ENCODE measurements at regions not wholly inside any gene's neighbourhood (a gene's known extent, or its start where the extent isn't known, plus 50 kb on each side); places are given as distances from the start of the nearest gene placed in this dataset.

GRCh38 chr2:103445347-103445746 is 683.5 kb downstream of the TMEM182 start:
- Histone ChIP-seq H3K9me3 (replicated peaks in 1 of 3) (no peaks in the 10 kb centered on the region), H3K4me1 (replicated peaks in 1 of 2) (no peaks in the 10 kb centered on the region), H3K4me3 (no peak overlapping the region), H3K27me3 (no peaks in the 10 kb centered on the region), H3K36me3 (replicated peaks in 1 of 2) (no peaks in the 10 kb centered on the region), H3K27ac (no peak overlapping the region)
- no peak for DNase-seq
- 27 to 31% (median 31%) methylated on average over 3 of the region's 3 CpGs for WGBS, 4 donors
- TF ChIP-seq CTCF (IDR thresholded peaks at IDR 0.05) (no peak), POLR2A (IDR thresholded peaks at IDR 0.05) (no peak)
- intact Hi-C loops (cut with DNase I): no loop called here

- no peak overlapping the region for H3K27ac ChIP-seq
- 23 to 35% (median 27%) methylated on average over 4 of the region's 4 CpGs for WGBS, 4 donors
- no peak overlapping the region for H3K4me3 ChIP-seq
- no peaks in the 10 kb centered on the region for H3K36me3 ChIP-seq (replicated peaks in 1 of 2)
- DNase-seq: no peak
- intact Hi-C loops (cut with DNase I): no loop called here
- H3K4me1 ChIP-seq (replicated peaks in 1 of 2): no peaks in the 10 kb centered on the region
- H3K9me3 ChIP-seq (replicated peaks in 1 of 3): no peaks in the 10 kb centered on the region
- TF ChIP-seq POLR2A (IDR thresholded peaks at IDR 0.05): no peak
- TF ChIP-seq CTCF (IDR thresholded peaks at IDR 0.05): no peak
- H3K27me3 ChIP-seq: no peaks in the 10 kb centered on the region
Measured at GRCh38 chr2:103448495-103448894, 686.7 kb downstream of the TMEM182 start.

GRCh38 chr2:103451283-103451682 is 689.5 kb downstream of the TMEM182 start:
- TF ChIP-seq POLR2A (IDR thresholded peaks at IDR 0.05) (no peak), CTCF (IDR thresholded peaks at IDR 0.05) (no peak)
- H3K27ac ChIP-seq: no peak overlapping the region
- 74 to 83% (median 78%) methylated on average over 1 of the region's 1 CpG for WGBS, 4 donors

GRCh38 chr2:103459283-103459682 is 697.5 kb downstream of the TMEM182 start:
- Histone ChIP-seq H3K4me3 (no peak overlapping the region), H3K27me3 (no peaks in the 10 kb centered on the region), H3K36me3 (replicated peaks in 1 of 2) (no peaks in the 10 kb centered on the region), H3K4me1 (replicated peaks in 1 of 2) (no peaks in the 10 kb centered on the region), H3K9me3 (replicated peaks in 1 of 3) (no peaks in the 10 kb centered on the region), H3K27ac (no peak overlapping the region)
- no peak for DNase-seq
- no peak for TF ChIP-seq POLR2A (IDR thresholded peaks at IDR 0.05)
- TF ChIP-seq CTCF (IDR thresholded peaks at IDR 0.05): no peak
- 27 to 47% (median 38%) methylated on average over 2 of the region's 2 CpGs for WGBS, 4 donors
- intact Hi-C loops (cut with DNase I): no loop called here

More at GRCh38 chr2:103451283-103451682, 689.5 kb downstream of the TMEM182 start:
- Histone ChIP-seq H3K4me1 (replicated peaks in 1 of 2) (no peaks in the 10 kb centered on the region), H3K27me3 (no peaks in the 10 kb centered on the region), H3K4me3 (no peak overlapping the region), H3K9me3 (replicated peaks in 1 of 3) (no peaks in the 10 kb centered on the region), H3K36me3 (replicated peaks in 1 of 2) (no peaks in the 10 kb centered on the region)
- no peak for DNase-seq
- intact Hi-C loops (cut with DNase I): no loop called here

Measured in adrenal gland (tissue), 9 donors.